ENCODE measurements at regions not wholly inside any gene's neighbourhood (a gene's known extent, or its start where the extent isn't known, plus 50 kb on each side); places are given as distances from the start of the nearest gene placed in this dataset.
"Not testable (repeated sequence)": the region's sequence is repeated elsewhere in the genome, so short reads cannot be mapped to it uniquely, and the experiment has no call there.

- ChIA-PET CTCF (no interaction called here), POLR2A (ENCODE audit: unreplicated experiment) (no interaction called here)
- H3K4me3 ChIP-seq (ENCODE audit: low read length): no peak overlapping the region
- no peak overlapping the region for H3K27ac ChIP-seq (ENCODE audit: low read length)
- no peak overlapping the region for H2AFZ ChIP-seq (ENCODE audit: low read length)
- TF ChIP-seq EZH2 (IDR thresholded peaks at IDR 0.05; ENCODE audit: low read length, unreplicated experiment) (no peak), EZH2phosphoT487 (IDR thresholded peaks at IDR 0.05; ENCODE audit: borderline replicate concordance, low read length) (no peak), CTCF (conservative IDR thresholded peaks at IDR 0.05; ENCODE audit: low read depth, low read length) (no peak)
- no peak overlapping the region for H3K4me2 ChIP-seq (ENCODE audit: low read length)
- ATAC-seq (no peak), DNase-seq (no peak)
- H3K9me2 ChIP-seq (replicated peaks; ENCODE audit: low read length): no peaks in the 10 kb centered on the region
- H3K79me2 ChIP-seq (ENCODE audit: low read length): no peaks in the 10 kb centered on the region
- H4K20me1 ChIP-seq (ENCODE audit: low read length): no peaks in the 10 kb centered on the region
- no peaks in the 10 kb centered on the region for H3K4me1 ChIP-seq (ENCODE audit: insufficient read depth, low read length)
- intact Hi-C loops (cut with micrococcal nuclease): no loop called here
- no peaks in the 10 kb centered on the region for H3F3A ChIP-seq (ENCODE audit: low read length, unreplicated experiment)
- no peaks in the 10 kb centered on the region for H3K36me3 ChIP-seq (ENCODE audit: low read depth, low read length)
- no peak overlapping the region for H3K9ac ChIP-seq (ENCODE audit: low read length)
- no TSS peak for BruUV-seq (replicated peaks)
- H3K9me3 ChIP-seq (ENCODE audit: low read length): no peaks in the 10 kb centered on the region
- no peaks in the 10 kb centered on the region for H3K27me3 ChIP-seq (ENCODE audit: low read length)
Observed at GRCh38 chr5:102049517-102049916, 246.6 kb downstream of the SLCO4C1 start.

- Histone ChIP-seq H3K27me3 (ENCODE audit: low read length) (no peaks in the 10 kb centered on the region; the same call in 1 of the 2 replicates), H3K9ac (ENCODE audit: low read length) (no peak overlapping the region), H3F3A (ENCODE audit: low read length, unreplicated experiment) (no peaks in the 10 kb centered on the region), H3K36me3 (ENCODE audit: low read depth, low read length) (no peaks in the 10 kb centered on the region), H3K4me2 (ENCODE audit: low read length) (no peak overlapping the region), H4K20me1 (ENCODE audit: low read length) (no peaks in the 10 kb centered on the region), H3K4me3 (ENCODE audit: low read length) (no peak overlapping the region), H3K27ac (ENCODE audit: low read length) (no peak overlapping the region), H3K79me2 (ENCODE audit: low read length) (no peaks in the 10 kb centered on the region), H3K4me1 (ENCODE audit: insufficient read depth, low read length) (no peaks in the 10 kb centered on the region), H3K9me3 (ENCODE audit: low read length) (no peaks in the 10 kb centered on the region), H3K9me2 (replicated peaks; ENCODE audit: low read length) (no peaks in the 10 kb centered on the region), H2AFZ (ENCODE audit: low read length) (no peak overlapping the region)
- BruUV-seq (replicated peaks): no TSS peak
- CTCF ChIA-PET: no interaction called here
- intact Hi-C loops (cut with micrococcal nuclease): no loop called here
- POLR2A ChIA-PET (ENCODE audit: unreplicated experiment): no interaction called here
- no peak for DNase-seq
- no peak for ATAC-seq
- no peak for TF ChIP-seq EZH2 (IDR thresholded peaks at IDR 0.05; ENCODE audit: low read length, unreplicated experiment)
- TF ChIP-seq CTCF (conservative IDR thresholded peaks at IDR 0.05; ENCODE audit: low read depth, low read length): no peak
- no peak for TF ChIP-seq EZH2phosphoT487 (IDR thresholded peaks at IDR 0.05; ENCODE audit: borderline replicate concordance, low read length)
Observed at GRCh38 chr5:102048940-102049339, 247.1 kb downstream of the SLCO4C1 start.

- H3K27me3 ChIP-seq (ENCODE audit: low read length); H3K27ac ChIP-seq (ENCODE audit: low read length); H3K9ac ChIP-seq (ENCODE audit: low read length); DNase-seq; BruUV-seq (replicated peaks); POLR2A ChIA-PET (ENCODE audit: unreplicated experiment); H2AFZ ChIP-seq (ENCODE audit: low read length); ATAC-seq; H4K20me1 ChIP-seq (ENCODE audit: low read length); H3F3A ChIP-seq (ENCODE audit: low read length, unreplicated experiment); H3K4me3 ChIP-seq (ENCODE audit: low read length); CTCF ChIA-PET; H3K79me2 ChIP-seq (ENCODE audit: low read length); H3K36me3 ChIP-seq (ENCODE audit: low read depth, low read length); H3K4me2 ChIP-seq (ENCODE audit: low read length); H3K9me2 ChIP-seq (replicated peaks; ENCODE audit: low read length); H3K4me1 ChIP-seq (ENCODE audit: insufficient read depth, low read length); intact Hi-C loops (cut with micrococcal nuclease); H3K9me3 ChIP-seq (ENCODE audit: low read length): not testable (repeated sequence)
Observed at GRCh38 chr5:102047073-102047472, 249.0 kb downstream of the SLCO4C1 start.

Measured in PC-3 (cell line).